ENCODE measurements at regions not wholly inside any gene's neighbourhood (a gene's known extent, or its start where the extent isn't known, plus 50 kb on each side); places are given as distances from the start of the nearest gene placed in this dataset.

DNA sequence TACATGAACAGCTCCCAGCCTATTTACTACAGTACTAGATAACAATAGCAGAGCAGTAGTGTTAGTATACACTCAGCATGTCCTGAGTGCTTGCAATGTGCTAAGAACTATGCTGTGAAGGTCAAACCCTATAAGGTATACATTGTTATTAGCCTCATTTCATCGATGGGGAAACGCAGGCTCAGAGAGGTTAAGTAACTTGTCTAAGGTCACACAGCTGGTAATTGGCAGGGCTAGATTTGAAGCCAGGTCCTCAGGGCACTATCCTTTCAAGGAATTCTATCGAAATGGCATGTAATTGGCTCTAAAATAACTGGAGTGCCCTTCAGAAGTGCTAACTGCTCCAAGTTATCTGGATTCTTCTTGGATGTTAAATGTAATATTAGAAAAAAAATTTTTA lies 295.6 kb downstream of the ZNF536 start:
- no peak for DNase-seq (ENCODE audit: low read depth, low spot score)

DNA sequence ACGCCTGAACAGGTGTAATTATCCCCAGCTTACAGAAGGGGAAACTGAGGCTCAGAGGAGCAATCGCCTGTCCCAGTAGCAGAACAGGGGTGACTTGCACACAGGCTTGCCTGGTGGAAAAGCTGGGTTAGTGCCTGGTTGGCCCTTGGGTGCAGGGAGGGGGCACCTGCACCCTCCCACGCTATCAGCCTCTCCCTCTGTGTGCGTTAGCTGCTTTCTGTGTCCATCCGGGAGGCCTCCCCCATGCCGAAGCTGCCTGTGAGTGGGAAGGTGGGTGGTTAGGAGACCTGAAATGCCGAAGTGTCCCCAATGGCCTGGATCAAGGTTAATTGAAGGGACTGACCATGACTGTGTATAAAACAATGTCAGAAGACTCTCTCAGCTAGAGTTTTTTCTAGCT lies 295.0 kb downstream of the ZNF536 start:
- no peak for DNase-seq (ENCODE audit: low read depth, low spot score)

GRCh38 chr19:30666301-30666803 lies 294.2 kb downstream of the ZNF536 start:
- no peak for DNase-seq (ENCODE audit: low read depth, low spot score)

DNA sequence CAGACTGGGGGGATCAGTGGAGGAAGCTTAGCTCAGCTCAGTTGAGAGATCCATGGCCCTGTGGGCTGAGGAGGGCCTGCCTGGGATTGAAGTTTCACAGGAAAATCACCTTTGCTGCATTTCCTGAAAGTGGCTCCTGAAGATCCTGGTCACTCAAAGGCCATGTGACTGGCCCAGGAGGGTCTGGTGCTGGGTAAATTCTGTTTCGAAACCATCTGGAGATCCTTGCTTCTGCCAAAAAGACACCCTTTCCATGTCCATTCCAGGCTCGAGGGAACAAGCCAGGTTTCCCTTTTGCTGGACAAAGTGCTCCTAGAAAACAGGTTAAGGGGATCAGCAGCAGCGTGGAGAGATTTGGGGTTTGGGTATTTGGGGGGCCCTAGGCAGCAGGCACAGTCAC lies 293.3 kb downstream of the ZNF536 start:
- no peak for DNase-seq (ENCODE audit: low read depth, low spot score)

DNA sequence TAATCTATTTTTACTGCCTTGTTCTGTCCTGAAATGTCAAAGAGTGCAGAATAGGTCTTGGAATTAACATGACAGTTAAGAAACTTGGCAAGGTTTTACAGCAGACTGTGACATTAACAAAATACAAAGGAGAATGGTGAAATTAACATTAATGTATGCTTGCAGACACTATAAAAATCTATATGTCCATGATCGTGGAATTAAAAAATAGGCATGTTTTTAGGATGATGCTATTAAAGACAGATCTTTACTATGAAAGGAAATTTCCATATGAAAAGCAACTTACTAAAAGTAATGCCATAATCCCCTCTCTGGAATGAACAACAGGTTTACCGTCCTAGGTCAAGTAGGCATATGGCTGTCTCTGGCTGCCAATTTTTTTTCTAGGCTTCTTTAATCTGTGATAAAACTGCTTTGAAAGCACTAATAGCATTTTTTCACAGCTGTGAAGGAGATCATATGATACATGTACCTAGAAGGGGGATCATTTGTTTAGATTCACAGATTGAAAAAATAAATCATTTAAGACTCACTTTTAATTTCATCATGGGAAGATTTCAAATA lies 291.5 kb downstream of the ZNF536 start:
- no peak for DNase-seq (ENCODE audit: low read depth, low spot score)

DNA sequence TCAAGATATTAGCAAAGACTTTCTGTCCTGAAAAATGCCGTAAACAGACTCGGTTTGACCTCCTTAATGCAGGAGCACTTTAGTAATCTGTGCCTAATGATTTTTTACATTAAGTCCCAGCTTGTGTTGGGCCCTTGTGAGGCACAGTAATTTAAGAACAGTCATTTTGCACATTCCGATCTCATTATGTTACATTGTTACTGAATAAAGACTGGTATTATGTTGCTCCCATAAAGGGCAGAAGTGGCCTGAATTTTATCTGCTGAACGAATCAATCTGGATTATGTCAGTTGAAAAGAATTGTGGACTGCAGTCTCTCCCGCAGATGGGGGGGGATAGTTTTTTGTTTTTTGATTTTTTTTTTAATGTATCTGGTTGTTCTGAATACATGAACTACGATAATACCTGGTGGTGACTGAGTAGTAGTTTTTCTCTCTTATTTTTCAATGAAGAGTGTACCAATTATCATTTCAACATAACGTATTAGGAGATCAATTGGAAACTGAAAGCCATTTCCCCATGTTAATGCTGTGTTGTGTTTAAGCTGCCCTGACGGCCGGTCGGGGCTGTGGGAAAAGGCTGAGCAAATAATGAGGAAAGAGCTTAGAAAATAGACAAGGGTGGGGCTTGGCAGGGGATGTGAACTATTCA lies 290.2 kb downstream of the ZNF536 start:
- no peak for DNase-seq (ENCODE audit: low read depth, low spot score)

GRCh38 chr19:30659638-30660037 lies 287.5 kb downstream of the ZNF536 start:
- DNase-seq (ENCODE audit: low read depth, low spot score), result no peak

DNA sequence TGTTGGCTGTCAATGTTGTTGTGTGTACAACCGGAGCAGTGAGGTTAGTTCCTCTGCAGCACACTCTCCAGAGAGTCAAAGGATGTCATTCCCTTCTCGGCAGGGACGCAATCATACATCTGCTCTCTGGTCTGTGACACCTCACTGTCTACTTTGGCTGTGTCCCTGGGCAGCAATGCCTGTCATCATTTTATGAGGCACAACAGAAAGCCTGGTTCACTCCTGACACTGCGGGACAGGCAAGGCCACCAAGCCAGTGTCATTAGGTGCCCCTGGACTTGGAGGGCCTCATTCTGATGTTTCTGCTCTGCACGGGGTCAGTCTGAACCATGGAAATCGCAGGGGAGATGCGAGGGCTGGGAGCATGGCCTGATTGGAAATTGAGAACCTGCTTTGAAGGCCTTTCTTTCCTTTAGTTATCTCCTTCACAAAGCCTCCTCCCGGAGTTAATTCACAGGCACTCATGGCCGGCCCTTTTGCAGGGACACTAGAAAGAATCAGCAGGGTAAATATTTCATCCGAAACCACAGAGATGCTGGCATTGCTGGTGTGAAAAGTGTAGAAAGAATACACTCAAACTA lies 284.4 kb downstream of the ZNF536 start:
- no peak for DNase-seq (ENCODE audit: low read depth, low spot score)

DNA sequence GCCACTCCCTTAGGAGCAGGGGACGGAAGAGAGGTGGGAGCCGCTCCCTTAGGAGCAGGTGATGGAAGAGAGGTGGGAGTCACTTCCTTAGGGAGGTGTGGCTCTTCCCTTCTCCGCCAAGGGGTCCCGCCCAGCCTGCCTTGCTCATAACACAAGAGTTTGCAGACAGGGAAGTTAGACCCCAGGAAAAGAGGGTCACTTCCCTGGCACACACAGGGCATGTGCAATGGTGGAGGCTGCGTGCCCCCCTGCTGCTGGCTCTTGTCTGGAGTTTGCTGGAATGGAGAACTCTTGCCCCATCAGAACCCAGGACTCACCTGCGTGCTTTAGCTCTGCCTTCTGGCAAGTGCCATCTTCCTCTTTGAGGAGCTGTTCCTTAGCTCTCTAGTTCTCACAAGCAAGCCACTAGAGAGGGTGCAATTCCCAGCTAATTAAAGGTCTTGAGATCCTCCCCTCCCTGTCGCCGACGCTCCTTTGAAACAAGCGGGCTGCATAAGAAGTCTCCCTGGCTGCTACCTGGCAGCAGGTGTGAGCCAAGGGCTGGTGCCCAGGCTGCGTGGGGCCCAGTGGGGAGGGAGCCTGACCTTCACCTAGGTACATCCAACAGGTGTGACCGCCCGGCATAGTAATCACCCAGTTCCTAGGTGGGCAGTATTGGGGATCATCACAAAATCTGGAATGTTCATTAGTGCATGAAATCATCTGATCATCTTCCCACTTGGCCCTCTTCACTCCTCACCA lies 281.6 kb downstream of the ZNF536 start:
- DNase-seq (ENCODE audit: low read depth, low spot score), result no peak

GRCh38 chr19:30652751-30653150 lies 280.6 kb downstream of the ZNF536 start:
- DNase-seq (ENCODE audit: low read depth, low spot score), result no peak

GRCh38 chr19:30651691-30652090 lies 279.5 kb downstream of the ZNF536 start:
- no peak for DNase-seq (ENCODE audit: low read depth, low spot score)

- DNase-seq (ENCODE audit: low read depth, low spot score), result no peak
Observed at GRCh38 chr19:30651066-30651465, 278.9 kb downstream of the ZNF536 start.

GRCh38 chr19:30649934-30650614 lies 277.9 kb downstream of the ZNF536 start:
- peak; percentile 30 for DNase-seq (ENCODE audit: low read depth, low spot score)

DNA sequence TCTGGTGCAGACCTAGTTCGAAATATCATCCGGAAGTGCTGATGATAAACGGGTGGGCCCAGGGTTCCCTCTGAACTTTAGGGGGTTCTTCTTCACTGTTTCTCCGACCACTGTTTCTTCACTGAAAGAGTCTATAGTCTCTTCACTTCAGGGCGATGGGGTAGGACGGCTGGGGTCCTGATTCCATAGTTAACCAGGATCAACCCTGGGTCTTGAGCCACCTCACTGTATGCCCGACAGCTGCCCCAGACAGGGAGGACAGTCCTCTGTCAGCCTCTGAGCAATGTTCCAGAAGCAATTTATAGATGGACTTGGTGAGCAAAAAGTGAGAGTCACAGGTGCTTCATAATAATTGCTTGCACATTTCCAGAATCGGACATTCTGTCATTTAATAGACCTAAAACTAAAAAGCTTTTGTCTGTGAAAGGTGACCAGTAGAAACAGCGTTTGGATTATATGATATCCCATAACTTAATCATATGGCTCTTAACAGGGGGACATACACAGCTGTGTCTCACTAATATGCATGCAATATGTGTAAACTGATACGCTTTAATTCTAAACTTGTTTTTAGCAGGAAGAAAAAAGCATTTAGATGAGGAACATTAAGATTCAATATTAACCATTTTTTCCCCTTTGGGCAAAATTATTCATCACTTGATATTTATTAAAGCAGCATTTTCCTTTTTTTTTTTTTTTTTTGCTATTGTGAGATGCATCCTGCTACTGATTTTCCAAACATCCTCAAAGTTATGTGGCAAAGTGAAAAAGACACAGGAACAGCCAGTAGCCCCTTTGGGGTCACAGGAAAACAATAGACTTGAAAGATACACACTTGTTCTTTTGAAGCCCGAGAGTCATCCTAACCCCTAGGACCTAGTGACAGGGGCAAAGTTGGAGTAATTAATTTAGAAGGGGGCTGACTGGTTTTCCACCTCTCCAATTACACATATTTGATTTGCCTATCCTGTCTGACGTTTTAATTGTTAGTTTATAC lies 277.0 kb downstream of the ZNF536 start:
- DNase-seq (ENCODE audit: low read depth, low spot score), result no peak

DNA sequence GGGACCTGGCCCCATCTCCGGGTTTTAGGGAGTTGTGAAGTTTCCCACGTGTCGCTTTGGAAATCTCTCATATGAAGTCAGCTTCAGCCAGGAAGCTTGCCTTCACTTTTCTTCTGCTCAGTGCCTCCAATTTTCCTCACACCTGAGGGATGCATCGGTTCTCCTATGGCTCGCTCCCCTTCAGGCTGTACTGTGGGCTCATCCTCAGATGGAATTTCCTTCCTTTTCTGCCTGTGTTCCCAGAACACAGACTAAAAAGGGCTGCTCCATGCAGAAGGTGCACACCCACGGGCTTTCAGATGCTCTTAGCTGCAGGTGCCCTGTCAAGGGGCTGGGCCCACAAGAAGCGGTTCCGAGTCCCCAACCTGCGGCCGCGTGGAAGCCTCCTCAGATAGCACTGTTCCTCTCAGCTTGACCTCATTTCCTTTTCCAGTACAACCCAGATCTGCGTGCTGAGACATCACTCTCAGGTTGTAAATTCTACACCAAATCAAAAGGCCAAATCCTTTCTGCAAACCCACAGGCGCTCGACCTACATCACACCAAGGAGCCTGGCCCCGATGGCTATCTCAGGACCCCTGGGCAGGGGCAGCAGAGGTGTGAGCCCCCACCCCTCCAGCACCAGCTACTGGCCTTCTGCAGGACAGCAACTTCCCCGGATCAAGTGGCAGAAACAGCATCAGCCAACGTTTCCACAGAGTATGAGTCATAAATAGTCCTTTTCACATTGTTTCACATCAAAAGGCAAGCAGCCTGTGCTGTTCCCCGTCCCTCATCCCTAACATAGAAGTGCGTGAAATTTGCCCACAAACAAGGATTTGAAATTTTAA lies 275.9 kb downstream of the ZNF536 start:
- no peak for DNase-seq (ENCODE audit: low read depth, low spot score)

DNA sequence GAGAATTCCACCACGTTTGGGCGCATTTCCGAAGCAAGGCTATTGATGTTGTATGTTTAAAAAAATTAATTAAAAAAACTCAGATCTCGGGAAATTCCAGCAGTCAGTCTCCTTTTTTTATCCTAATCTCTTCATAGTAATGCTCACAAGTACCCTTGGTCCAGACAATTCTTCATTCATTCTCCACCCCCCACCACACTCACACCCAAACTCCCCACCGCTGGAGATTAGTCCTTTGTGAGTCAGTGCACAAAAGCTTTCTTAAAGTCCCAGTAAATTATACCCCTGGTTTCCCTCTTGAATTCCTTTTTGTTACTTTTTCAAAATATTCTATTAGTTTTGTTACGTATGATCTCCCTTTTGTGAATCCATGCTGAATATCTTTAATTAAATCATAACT lies 274.6 kb downstream of the ZNF536 start:
- DNase-seq (ENCODE audit: low read depth, low spot score), result no peak

- DNase-seq (ENCODE audit: low read depth, low spot score), result no peak
Observed at GRCh38 chr19:30645946-30646577, 273.9 kb downstream of the ZNF536 start.

DNA sequence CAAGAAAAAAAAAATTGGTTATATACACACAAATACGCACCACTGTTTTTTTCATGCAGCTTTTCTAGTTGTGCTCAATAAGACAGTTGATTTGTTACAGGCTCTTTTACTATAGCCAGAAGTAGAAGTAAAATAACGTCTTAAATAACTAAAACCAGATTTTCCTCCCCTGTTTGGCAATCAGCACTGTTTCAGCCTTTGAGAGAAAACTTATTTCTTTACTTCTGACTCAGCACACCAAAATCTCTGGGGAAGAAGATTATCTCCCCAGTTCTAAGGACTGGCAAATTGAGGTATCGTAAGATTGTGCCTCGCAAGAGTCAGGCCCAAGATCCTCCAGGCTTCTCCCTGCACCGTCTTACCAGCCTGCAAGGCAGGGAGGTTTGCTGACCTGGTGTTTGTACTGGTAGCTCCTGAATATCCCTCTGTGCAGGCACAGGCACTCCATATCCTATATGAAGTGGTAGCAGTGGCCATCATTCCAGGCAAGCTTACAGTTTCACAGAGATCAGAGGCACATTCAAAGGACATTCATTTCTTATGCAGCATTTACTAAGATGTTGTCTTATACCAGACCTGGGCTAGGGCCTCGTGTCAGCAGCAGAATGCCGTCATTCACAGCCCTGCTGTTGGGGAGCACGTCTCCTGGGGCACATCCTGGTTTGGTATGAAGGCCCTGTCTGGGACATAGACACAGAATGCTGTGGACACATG lies 268.2 kb downstream of the ZNF536 start:
- DNase-seq (ENCODE audit: low read depth, low spot score), result no peak

GRCh38 chr19:30638889-30639288 lies 266.7 kb downstream of the ZNF536 start:
- no peak for DNase-seq (ENCODE audit: low read depth, low spot score)
